ENCODE measurements at regions not wholly inside any gene's neighbourhood (a gene's known extent, or its start where the extent isn't known, plus 50 kb on each side); places are given as distances from the start of the nearest gene placed in this dataset.
"Not testable (repeated sequence)": the region's sequence is repeated elsewhere in the genome, so short reads cannot be mapped to it uniquely, and the experiment has no call there.

GRCh38 chr7:119712886-119713462 is 560.0 kb upstream of the KCND2 start:
- DNase-seq, result no peak

DNA sequence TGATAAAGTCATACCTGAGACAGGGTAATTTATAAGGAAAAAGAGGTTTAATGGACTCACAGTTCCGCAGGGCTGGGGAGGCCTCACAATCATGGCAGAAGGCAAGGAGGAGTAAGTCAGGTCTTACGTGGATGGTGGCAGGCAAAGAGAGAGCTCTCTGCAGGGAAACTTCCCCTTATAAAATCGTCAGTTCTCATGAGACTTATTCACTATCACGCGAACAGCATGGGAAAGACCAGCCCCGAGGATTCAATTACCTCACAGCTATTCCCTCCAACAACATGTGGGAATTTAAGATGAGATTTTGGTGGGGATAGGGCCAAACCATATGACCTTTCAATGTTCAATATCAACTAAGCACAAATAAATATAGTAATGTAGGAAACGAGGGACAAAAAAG is 559.4 kb upstream of the KCND2 start:
- DNase-seq, result no peak

DNA sequence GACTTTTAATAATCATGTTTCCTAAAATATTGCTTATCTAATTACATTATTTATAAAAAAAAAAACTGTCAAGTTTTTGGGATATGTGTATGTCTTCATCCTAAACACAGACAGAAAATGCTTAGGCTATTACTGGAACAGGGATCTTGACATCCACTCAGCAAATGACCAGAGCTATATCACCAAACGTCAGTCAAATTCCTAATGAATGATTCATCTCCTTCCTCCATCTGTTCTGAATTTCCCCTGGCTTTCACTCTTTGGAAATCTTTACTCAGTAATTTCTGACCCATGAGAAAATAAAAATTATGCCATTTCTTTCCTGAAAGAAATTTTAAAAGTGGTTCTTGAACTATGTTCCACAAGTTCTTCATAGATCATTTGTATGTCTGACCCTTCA is 552.4 kb upstream of the KCND2 start:
- DNase-seq, result no peak

DNA sequence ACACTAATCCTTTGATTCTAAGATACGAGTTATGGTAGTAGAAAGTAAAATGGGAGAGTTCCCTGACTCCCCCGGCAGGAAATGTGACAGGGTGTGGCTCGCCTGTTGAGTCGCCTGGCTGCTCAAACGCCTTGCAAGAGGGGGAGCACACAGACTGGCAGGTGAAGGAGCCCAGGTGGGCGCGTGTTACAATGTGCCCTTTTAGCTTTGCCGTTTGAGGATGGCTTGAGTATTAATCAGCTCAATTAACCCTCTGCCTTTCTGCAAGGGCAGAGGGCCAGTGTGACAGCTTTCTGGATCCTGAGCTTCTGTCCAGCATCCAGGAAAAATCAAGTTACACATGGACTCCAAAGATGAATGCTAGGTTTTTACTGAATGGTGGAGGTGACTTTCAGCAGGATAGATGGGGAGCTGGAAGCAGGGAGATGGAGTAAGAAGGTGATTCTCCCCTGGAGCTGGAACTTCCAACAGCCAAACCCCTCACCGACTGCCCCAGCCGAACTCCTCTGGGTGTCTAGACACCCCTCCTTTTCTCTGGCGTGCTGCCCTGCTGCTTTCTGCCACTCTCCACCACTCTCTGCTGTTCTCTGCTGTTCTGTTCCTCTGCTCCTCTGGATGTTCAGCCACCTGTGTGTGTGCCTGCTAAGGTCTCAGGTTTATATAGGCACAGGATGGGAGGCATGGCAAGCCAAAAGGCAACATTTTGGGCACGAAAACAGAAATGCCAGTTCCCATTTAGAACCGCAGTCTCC is 548.8 kb upstream of the KCND2 start:
- no peak for DNase-seq

- no peak for DNase-seq
Observed at GRCh38 chr7:119733127-119733879, 539.7 kb upstream of the KCND2 start.

GRCh38 chr7:119737390-119737789 is 535.6 kb upstream of the KCND2 start:
- DNase-seq, result no peak

GRCh38 chr7:119745280-119745679 is 527.7 kb upstream of the KCND2 start:
- DNase-seq, result not testable (repeated sequence)

GRCh38 chr7:119748251-119748860 is 524.6 kb upstream of the KCND2 start:
- no peak for DNase-seq

DNA sequence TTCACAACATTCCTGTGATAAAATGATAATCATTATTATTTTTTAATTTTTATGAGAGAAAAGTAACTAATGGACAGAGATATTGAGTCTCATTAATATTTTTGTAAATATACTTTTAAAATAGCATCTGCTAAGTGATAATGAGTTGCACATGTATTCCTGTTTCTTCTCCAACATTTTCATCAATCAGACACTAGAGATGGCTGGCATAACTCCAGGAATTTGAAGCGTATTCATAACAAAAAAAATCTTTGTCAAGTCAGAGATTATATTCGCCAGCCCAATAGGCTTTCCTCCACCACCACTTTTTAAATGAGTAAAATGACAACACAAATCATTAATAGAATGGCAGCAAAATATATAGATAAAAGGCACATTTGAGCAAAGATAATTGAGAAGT is 524.0 kb upstream of the KCND2 start:
- DNase-seq, result no peak

DNA sequence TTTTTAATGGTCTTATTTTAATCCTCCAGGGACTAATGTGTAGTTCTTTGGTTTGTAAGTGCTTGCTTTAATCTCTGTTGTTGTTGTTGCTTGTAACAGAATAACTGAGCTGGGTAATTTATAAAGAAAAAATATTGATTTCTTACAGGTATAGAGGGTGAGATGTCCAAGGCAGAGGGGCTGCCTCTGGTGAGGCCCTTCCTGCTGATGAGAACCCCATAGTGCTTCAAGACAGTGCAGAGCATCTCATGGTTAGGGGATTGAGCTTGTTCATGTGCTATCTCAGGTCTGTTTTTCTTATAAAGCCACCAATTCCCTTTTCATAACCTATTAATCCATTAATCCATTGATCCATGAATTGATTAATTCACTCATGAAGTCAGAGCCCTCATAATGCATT is 516.3 kb upstream of the KCND2 start:
- DNase-seq, result no peak

GRCh38 chr7:119758254-119758653 is 514.7 kb upstream of the KCND2 start:
- DNase-seq, result no peak

DNA sequence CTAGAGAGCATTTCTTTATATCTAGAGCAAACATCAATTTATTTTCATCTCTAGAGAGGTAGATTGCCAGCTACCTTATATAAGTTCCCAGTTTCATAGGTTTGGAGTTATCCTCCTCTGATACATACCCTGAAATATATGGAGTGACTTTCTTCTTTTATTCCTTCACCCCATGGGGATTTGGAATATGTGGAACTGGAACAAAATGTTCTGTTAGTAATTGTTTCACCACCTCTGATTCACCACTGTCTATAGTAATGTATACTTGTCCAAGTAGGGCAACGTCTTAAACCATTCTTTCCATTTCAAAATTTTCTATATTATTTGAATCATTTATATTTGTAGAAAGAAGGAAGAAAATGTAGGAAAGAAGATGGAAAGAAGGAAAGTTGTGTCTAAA is 511.2 kb upstream of the KCND2 start:
- DNase-seq, result no peak

GRCh38 chr7:119782286-119782685 is 490.7 kb upstream of the KCND2 start:
- DNase-seq, result no peak

DNA sequence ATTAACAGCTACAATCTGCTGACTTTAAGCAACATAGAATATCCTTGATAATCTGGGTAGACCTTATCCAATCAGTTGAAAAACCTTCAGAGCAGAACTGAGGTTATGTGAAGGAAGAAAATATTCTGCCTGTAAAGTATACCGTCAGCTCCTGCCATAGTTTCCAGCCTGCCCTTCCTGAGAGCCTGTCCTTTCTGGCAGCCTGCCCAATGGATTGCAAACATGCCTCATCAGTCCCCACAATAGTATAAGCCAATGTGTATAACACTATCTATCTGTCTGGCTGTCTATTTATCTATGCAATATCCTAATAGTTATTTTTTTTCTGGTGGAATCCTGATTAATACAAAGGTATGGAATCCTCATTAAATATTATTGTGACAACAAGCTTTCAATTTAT is 489.2 kb upstream of the KCND2 start:
- DNase-seq, result peak; percentile 0

DNA sequence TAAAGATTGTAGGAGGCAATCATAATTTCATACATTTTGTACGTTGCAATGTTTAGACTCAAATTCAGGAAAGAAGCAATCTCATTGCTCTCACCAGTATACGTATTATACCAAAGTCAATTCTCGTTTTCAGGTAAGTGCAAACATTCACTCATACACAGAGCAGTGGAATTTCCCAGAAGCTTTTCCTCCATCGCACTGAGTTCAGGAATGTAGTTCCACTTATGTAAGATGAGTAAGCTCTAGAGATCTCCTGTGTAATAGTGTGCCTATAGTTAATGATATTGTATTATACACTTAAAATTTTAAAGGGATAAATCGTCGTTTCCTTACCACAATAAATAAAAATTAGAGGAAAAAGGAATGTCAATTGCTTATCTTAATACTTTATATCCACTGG is 470.8 kb upstream of the KCND2 start:
- DNase-seq, result no peak

DNA sequence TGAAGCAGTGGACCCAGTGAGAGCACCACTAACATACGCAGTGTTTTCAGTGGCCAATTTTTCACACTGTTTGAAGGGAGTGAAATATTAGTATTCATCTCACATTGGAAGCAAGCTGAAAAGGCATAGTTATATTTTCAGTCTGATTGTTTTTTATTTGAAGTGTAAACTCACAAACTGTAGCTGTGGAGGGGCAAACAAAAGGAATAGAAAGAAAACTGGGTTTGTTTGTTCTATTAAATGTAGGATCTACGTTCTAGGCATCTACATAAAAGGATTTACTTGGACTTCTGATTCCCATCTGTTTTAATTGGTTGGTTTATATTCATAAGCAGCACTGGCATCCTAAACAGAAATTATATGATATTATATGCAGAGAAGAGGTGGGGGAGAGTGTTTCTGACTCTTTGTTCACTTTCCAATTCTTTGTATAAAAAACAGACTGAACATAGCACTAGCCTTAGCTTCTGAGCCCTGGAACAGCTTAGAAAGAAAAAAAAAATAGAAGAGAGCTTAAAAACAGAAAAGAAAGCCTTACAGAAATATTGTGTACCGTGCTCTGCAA is 447.8 kb upstream of the KCND2 start:
- no peak for DNase-seq

DNA sequence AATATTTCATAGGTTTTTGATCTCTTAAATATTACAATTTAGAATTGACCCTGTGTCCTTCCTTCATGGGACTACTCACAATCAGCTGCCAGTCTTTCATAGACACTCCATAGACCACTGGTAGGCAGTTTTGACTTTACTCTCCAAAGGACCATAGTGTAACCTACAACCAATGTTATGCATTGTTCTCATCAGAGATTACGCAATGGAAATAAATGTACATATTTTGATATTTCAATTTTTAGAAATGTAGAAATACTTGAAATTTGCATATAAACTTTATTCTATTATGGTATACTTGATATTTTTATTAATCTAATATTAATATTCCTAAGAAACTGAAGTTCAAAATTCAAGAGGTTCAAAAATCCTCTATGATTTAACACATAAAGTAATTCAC is 446.4 kb upstream of the KCND2 start:
- no peak for DNase-seq

DNA sequence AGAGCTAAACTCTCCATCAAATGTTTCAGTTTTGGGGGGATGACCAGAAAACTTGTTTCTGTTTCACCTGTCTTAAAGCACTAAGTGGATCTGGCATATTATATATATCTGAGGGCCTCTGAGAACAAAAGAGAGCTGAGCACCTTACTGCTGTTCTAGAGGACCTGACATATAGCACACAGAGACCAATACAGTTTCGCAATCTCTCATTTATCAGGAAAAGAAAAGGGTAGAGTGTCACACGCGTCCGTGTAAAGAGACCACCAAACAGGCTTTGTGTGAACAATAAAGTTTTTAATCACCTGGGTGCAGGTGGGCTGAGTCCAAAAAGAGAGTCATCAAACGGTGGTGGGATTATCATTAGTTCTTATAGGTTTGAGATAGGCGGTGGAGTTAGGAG is 434.5 kb upstream of the KCND2 start:
- no peak for DNase-seq

GRCh38 chr7:119842337-119842736 is 430.6 kb upstream of the KCND2 start:
- DNase-seq, result no peak

GRCh38 chr7:119842786-119843185 is 430.2 kb upstream of the KCND2 start:
- DNase-seq, result no peak

DNA sequence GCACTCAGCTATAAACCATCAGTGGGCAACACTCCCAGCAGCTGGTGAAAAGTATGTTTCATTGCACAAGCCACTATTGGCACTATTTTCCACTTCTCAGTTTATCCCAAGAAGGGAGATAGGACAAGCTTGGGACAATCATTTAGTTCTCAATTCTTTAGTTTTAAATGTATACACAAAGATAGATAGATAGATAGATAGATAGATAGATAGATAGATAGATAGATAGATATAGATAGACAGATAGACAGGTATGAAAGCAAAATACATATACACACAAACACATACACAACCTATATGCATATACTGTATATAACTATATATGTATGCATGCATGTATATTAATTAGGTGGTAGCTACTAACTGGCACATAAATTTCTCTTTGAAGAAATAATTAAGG is 411.6 kb upstream of the KCND2 start:
- DNase-seq, result no peak

DNA sequence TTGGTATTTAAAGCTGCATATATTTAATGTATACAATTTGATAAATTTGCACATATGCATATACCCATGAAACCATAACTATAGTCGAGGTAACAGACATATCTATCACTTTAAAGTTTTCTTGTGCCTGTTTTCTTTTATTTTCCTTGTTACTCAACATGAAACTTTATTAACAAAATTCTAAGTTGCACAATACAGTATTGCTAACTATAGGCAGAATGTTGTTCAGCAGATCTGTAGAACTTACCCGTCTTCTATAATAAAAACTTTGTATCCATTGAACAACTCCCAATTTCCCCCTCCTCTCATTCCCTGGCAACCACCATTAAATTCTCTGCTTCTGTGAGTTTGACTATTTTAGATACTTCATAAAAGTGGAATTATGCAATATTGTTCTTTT is 404.6 kb upstream of the KCND2 start:
- no peak for DNase-seq

GRCh38 chr7:119879835-119880234 is 393.1 kb upstream of the KCND2 start:
- no peak for DNase-seq

All from left kidney (tissue), 1 donor.